DOHH2 (cell line): ENCODE measurements at regions not wholly inside any gene's neighbourhood (a gene's known extent, or its start where the extent isn't known, plus 50 kb on each side); places are given as distances from the start of the nearest gene placed in this dataset.
"Not testable (repeated sequence)": the region's sequence is repeated elsewhere in the genome, so short reads cannot be mapped to it uniquely, and the experiment has no call there.

Source experiments
- H3F3A ChIP-seq: fragments of 200-600 bp; sonication (generic), shearing (Covaris generic); 2 replicates; pipeline ENCODE4 v1.6.0; 2016; ENCODE audit warnings: antibody characterized with exemption, mild to moderate bottlenecking; ENCODE audit not compliant: control insufficient read depth, insufficient read depth
- H3K27ac ChIP-seq: fragments of 200-600 bp; sonication (generic); 2 replicates; pipeline ENCODE4 v1.5.1; 2014; ENCODE audit warnings: low read depth, mild to moderate bottlenecking, low read length, moderate library complexity
- H3K27me3 ChIP-seq: fragments of 200-600 bp; sonication (generic); 2 replicates; pipeline ENCODE4 v1.6.1; 2014; ENCODE audit warnings: mild to moderate bottlenecking, low read length, mixed read lengths; ENCODE audit not compliant: control insufficient read depth
- H3K36me3 ChIP-seq: fragments of 200-600 bp; sonication (generic); 2 replicates; pipeline ENCODE4 v1.6.1; 2014; ENCODE audit warnings: mild to moderate bottlenecking, low read length, moderate library complexity, mixed read lengths; ENCODE audit not compliant: control insufficient read depth
- H3K4me1 ChIP-seq: fragments of 200-600 bp; sonication (generic); 2 replicates; pipeline ENCODE4 v1.6.1; 2014; ENCODE audit warnings: mild to moderate bottlenecking, low read length, mixed read lengths; ENCODE audit not compliant: control insufficient read depth
- H3K4me2 ChIP-seq: fragments of 200-600 bp; sonication (generic); 2 replicates; pipeline ENCODE4 v1.6.0; 2014; ENCODE audit warnings: mild to moderate bottlenecking, low read length, moderate library complexity
- H3K4me3 ChIP-seq: fragments of 200-600 bp; sonication (generic); 2 replicates; pipeline ENCODE4 v1.5.1; 2014; ENCODE audit warnings: mild to moderate bottlenecking, low read length, mixed read lengths
- H3K79me2 ChIP-seq: fragments of 200-600 bp; sonication (generic); 2 replicates; pipeline ENCODE4 v1.6.1; 2014; ENCODE audit warnings: mild to moderate bottlenecking, low read length, mixed read lengths; ENCODE audit not compliant: control insufficient read depth
- H3K9me2 ChIP-seq: fragments of 200-600 bp; sonication (generic); replicated peaks from 2 replicates; pipeline ENCODE4 v1.6.1; 2014; ENCODE audit warnings: mild to moderate bottlenecking, low read length, mixed read lengths; ENCODE audit not compliant: control insufficient read depth
- H3K9me3 ChIP-seq: fragments of 200-600 bp; sonication (generic); 2 replicates; pipeline ENCODE4 v1.6.1; 2014; ENCODE audit warnings: antibody characterized with exemption, low read length, mixed read lengths; ENCODE audit not compliant: control insufficient read depth, insufficient read depth
- H4K20me1 ChIP-seq: fragments of 200-600 bp; sonication (generic); 2 replicates; pipeline ENCODE4 v1.6.0; 2014; ENCODE audit warnings: low read depth, mild to moderate bottlenecking, antibody characterized with exemption, low read length, moderate library complexity; ENCODE audit not compliant: control insufficient read depth, insufficient read depth
- EZH2phosphoT487 ChIP-seq: fragments of 200-600 bp; sonication (generic); IDR thresholded peaks from 2 replicates; pipeline ENCODE4 v1.6.1; 2017; ENCODE audit warnings: borderline replicate concordance, mild to moderate bottlenecking, antibody characterized with exemption, low read length, moderate library complexity, mixed read lengths
- TF ChIP-seq, protein P1 (sequence below): fragments of 200-600 bp; sonication (generic); IDR thresholded peaks from one replicate; pipeline ENCODE4 v1.5.1; 2014; ENCODE audit warnings: antibody characterized with exemption, mild to moderate bottlenecking, low read depth, low read length; ENCODE audit not compliant: poor library complexity, severe bottlenecking

- Histone ChIP-seq H3K36me3 (no peaks in the 10 kb centered on the region), H3K9me2 (no peaks in the 10 kb centered on the region), H3K27ac (no peak overlapping the region), H3F3A (no peaks in the 10 kb centered on the region), H3K27me3 (no peaks in the 10 kb centered on the region), H4K20me1 (no peaks in the 10 kb centered on the region), H3K4me3 (no peak overlapping the region), H3K4me2 (no peak overlapping the region), H3K79me2 (no peaks in the 10 kb centered on the region), H3K9me3 (no peaks in the 10 kb centered on the region), H3K4me1 (peaks cover 9% of the 10 kb centered on the region)
- TF ChIP-seq EZH2phosphoT487: no peak
- TF ChIP-seq, protein P1, sequence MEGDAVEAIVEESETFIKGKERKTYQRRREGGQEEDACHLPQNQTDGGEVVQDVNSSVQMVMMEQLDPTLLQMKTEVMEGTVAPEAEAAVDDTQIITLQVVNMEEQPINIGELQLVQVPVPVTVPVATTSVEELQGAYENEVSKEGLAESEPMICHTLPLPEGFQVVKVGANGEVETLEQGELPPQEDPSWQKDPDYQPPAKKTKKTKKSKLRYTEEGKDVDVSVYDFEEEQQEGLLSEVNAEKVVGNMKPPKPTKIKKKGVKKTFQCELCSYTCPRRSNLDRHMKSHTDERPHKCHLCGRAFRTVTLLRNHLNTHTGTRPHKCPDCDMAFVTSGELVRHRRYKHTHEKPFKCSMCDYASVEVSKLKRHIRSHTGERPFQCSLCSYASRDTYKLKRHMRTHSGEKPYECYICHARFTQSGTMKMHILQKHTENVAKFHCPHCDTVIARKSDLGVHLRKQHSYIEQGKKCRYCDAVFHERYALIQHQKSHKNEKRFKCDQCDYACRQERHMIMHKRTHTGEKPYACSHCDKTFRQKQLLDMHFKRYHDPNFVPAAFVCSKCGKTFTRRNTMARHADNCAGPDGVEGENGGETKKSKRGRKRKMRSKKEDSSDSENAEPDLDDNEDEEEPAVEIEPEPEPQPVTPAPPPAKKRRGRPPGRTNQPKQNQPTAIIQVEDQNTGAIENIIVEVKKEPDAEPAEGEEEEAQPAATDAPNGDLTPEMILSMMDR: no peak
Observed at GRCh38 chr1:169049258-169049938, 57.1 kb upstream of the ATP1B1 start.

GRCh38 chr1:169051171-169051570 is 55.3 kb upstream of the ATP1B1 start:
- Histone ChIP-seq H3K79me2 (no peaks in the 10 kb centered on the region), H3K27ac (no peak overlapping the region), H3K36me3 (no peaks in the 10 kb centered on the region), H3F3A (no peaks in the 10 kb centered on the region), H3K27me3 (no peaks in the 10 kb centered on the region), H3K4me2 (no peak overlapping the region), H3K9me2 (no peaks in the 10 kb centered on the region), H3K9me3 (no peaks in the 10 kb centered on the region), H3K4me3 (no peak overlapping the region), H4K20me1 (no peaks in the 10 kb centered on the region), H3K4me1 (no peaks in the 10 kb centered on the region)
- no peak for TF ChIP-seq EZH2phosphoT487
- TF ChIP-seq, protein P1: no peak

- H4K20me1 ChIP-seq, H3F3A ChIP-seq, H3K9me2 ChIP-seq, H3K27me3 ChIP-seq, H3K4me3 ChIP-seq, H3K27ac ChIP-seq, H3K36me3 ChIP-seq, H3K4me1 ChIP-seq, H3K9me3 ChIP-seq, H3K79me2 ChIP-seq, H3K4me2 ChIP-seq: not testable (repeated sequence)
Observed at GRCh38 chr1:169052171-169052570, 54.3 kb upstream of the ATP1B1 start.

- Histone ChIP-seq H3K27ac (no peak overlapping the region), H3K27me3 (no peaks in the 10 kb centered on the region), H3K4me3 (no peak overlapping the region), H3K4me1 (no peaks in the 10 kb centered on the region), H3F3A (no peaks in the 10 kb centered on the region), H4K20me1 (no peaks in the 10 kb centered on the region), H3K36me3 (no peaks in the 10 kb centered on the region), H3K9me3 (no peaks in the 10 kb centered on the region), H3K9me2 (no peaks in the 10 kb centered on the region), H3K4me2 (no peak overlapping the region), H3K79me2 (no peaks in the 10 kb centered on the region)
- TF ChIP-seq, protein P1: no peak
- no peak for TF ChIP-seq EZH2phosphoT487
Observed at GRCh38 chr1:169052727-169053126, 53.8 kb upstream of the ATP1B1 start.
